DOHH2 (cell line): ENCODE measurements at regions not wholly inside any gene's neighbourhood (a gene's known extent, or its start where the extent isn't known, plus 50 kb on each side); places are given as distances from the start of the nearest gene placed in this dataset.
A peak's percentile ranks its signal among the peaks of the same experiment; 100 is the strongest.

Source experiments
- EZH2phosphoT487 ChIP-seq: fragments of 200-600 bp; sonication (generic); IDR thresholded peaks from 2 replicates; pipeline ENCODE4 v1.6.1; 2017; ENCODE audit warnings: borderline replicate concordance, mild to moderate bottlenecking, antibody characterized with exemption, low read length, moderate library complexity, mixed read lengths
- TF ChIP-seq, protein P1 (sequence below): fragments of 200-600 bp; sonication (generic); IDR thresholded peaks from one replicate; pipeline ENCODE4 v1.5.1; 2014; ENCODE audit warnings: antibody characterized with exemption, mild to moderate bottlenecking, low read depth, low read length; ENCODE audit not compliant: poor library complexity, severe bottlenecking

- TF ChIP-seq, protein P1, sequence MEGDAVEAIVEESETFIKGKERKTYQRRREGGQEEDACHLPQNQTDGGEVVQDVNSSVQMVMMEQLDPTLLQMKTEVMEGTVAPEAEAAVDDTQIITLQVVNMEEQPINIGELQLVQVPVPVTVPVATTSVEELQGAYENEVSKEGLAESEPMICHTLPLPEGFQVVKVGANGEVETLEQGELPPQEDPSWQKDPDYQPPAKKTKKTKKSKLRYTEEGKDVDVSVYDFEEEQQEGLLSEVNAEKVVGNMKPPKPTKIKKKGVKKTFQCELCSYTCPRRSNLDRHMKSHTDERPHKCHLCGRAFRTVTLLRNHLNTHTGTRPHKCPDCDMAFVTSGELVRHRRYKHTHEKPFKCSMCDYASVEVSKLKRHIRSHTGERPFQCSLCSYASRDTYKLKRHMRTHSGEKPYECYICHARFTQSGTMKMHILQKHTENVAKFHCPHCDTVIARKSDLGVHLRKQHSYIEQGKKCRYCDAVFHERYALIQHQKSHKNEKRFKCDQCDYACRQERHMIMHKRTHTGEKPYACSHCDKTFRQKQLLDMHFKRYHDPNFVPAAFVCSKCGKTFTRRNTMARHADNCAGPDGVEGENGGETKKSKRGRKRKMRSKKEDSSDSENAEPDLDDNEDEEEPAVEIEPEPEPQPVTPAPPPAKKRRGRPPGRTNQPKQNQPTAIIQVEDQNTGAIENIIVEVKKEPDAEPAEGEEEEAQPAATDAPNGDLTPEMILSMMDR: peak; percentile 60
- TF ChIP-seq EZH2phosphoT487: no peak
Measured at GRCh38 chr10:61024856-61025201, 80.8 kb upstream of the RHOBTB1 start.
